ENCODE measurements at regions not wholly inside any gene's neighbourhood (a gene's known extent, or its start where the extent isn't known, plus 50 kb on each side); places are given as distances from the start of the nearest gene placed in this dataset.
A peak's percentile ranks its signal among the peaks of the same experiment; 100 is the strongest.
"Not testable (repeated sequence)": the region's sequence is repeated elsewhere in the genome, so short reads cannot be mapped to it uniquely, and the experiment has no call there.

DNA sequence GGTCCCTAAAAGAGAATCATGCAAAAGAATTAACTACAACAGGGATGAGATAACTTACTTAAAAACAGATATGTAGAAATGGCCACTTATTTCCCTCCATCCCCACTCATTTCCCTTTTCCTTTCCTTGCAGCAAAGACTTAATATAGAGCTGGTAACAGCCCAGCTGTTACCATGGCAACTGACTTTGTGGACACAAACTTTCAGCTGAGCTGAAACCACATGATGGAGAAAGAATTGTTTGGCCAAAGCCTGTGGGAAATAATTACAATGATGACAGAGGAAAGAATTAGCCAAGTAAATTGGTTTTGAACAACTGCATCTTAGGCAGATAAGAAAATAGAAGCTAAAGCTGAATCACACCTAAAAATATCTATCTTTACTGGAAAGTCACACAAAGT, 364.9 kb downstream of the GALC start:
- no peak for DNase-seq

DNA sequence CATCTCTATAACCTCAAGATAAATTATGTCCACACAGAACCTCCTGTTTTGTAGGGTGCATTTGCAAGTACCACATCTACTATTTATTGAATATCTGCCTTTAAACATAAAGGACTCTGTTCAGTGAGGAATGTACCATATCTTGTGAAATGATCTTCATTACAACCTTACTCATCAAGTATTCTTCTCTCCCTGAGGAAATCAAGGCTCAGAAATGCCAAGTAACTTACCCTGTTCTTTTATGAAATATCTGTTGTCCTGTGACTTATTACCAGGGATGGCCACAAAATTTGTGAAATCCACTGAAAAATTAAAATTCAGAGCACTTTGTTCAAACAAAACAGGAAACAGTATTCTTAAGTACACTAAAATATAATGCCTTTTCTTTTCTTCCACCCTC, 366.7 kb downstream of the GALC start:
- no peak for DNase-seq

DNA sequence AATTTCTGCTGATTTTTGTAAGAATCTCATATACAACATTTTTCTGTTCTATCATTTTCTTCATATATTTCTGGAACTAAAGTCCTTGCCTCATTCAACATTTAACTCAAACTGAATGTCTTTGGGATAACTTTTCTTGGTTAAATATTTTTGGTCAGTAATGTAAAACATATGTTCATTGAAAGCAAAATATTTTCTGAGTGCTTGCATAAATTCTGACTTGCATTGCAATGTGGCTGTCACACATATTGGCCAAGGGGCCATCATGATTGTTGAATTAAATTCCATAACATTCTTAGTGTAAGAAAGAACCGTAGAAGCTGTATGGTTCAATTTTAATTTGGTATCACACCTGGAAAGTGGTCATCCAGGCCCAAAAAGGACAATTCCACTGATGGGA, 369.4 kb downstream of the GALC start:
- DNase-seq = no peak

DNA sequence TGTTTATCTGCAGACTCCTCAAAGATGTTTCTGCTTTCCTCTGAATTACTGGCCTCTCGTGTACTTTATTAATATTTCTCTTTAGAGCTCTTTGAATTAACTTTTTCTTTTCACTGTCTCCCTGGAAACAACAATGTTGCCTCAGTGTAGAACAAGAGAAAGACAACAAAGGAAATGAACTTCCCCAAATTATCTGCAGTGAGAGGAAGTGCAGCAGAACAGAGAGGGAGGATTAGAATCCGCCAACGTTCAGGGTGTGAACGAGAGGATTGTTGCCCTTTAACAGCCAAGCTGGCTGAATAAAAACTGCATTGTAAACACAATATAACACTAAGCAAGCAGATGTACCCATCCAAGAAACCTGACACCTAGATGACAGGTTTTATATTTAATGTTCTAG, 375.9 kb downstream of the GALC start:
- no peak for DNase-seq

DNA sequence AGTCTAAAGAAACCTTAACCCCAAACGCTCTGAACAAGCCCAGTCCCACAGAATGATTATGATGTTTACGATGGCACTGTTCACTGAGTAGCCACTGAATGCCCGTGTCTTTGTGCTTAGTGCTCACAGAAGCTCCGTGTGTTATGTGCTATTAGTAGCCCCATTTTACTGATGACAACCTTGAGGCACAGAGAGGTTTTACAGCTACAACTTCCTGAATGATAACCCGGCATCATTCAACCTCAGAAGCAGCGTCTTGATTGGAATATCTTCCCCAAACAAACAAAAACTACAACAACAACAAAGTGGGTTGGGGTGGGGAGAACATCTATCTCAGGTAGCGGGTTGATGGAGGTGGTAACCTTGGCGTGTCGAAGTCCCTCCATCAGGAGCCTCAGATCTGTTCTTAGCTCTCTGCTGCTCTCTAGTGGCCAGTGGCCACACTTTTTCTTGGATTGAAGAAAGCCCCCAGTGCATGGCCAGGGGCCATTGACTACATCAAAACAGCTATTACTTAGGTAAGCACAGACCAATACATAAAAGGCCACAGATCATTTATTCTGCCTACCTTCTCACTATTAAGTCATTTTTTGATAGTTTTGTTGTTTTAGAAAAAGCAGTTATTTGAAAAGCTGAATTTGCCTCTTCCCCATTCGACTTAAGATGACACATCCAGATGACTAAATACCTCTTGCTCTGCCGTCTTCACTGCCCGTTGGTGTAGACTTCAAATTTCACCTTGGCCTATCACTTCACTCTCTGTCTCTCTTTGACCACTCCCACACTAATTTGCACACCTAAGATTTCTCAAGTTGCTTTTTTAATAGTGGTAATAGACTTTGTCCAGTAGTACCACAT, 376.9 kb downstream of the GALC start:
- peak; percentile 6 for DNase-seq

DNA sequence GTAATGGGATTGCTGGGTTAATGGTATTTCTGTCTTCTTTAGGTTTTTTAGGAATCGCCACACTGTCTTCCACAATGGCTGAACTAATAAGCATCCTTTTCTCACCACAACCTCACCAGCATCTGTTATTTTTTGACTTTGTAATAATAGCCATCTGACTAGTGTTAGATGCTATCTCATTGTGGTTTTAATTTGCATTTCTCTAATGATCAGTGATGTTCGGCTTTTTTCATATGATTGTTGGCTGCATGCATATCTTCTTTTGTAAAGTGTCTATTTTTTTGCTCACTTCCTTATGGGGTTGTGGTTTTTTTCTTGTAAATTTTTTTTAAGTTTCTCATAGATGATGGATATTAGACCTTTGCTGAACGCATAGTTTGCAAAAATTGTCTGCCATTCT, 377.9 kb downstream of the GALC start:
- no peak for DNase-seq

DNA sequence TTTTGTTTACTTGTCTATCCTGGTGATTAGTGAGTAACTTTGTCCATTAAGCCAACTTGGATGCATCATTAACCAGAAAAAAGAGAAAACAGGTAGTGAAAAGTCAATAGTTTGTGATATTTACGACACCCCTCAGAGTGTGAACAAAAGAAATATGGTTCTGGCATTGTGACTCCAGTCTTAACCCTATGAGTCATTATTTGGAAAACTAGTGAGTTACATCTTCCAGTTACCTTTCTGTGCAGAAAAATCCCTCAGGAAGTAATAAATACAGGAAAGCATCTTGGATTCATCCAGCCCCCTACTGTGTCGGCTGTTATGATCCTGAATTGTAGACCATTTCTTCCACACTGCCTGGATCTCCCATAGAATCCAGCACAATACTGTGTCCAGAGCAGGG, 379.1 kb downstream of the GALC start:
- no peak for DNase-seq

DNA sequence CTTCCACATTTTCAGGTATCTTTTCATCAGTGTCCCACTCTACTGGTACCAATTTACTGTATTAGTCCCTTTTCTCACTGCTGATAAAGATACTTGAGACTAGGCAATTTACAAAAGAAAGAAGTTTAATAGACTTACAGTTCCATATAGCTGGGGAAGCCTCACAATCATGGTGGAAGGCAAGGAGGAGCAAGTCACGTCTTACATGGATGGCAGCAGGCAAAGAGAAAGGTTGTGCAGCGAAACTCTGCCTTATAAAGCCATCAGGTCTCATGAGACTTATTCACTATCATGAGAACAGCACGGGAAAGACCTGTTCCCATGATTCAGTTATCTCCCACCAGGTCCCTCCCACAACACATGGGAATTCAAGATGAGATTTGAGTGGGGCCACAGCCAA, 385.9 kb downstream of the GALC start:
- not testable (repeated sequence) for DNase-seq

DNA sequence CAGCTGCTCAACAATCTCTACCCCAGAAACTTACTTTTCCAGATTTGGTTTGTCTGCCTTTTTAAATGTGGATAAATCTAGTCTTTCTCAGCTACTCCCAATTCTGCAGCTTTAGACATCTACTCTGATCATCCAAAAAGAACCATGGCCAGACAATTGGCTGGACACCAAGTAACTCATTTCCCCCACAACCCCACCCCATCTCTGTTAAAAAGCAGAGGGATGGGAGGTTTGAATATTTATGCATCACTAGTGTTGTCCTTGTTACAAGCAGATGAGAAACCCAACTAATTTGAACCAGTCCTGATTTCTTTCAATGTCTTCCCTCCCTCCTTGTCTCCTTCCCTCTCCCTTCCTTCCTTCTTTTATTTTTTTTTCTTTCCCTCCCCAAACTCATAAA, 391.9 kb downstream of the GALC start:
- DNase-seq = no peak

DNA sequence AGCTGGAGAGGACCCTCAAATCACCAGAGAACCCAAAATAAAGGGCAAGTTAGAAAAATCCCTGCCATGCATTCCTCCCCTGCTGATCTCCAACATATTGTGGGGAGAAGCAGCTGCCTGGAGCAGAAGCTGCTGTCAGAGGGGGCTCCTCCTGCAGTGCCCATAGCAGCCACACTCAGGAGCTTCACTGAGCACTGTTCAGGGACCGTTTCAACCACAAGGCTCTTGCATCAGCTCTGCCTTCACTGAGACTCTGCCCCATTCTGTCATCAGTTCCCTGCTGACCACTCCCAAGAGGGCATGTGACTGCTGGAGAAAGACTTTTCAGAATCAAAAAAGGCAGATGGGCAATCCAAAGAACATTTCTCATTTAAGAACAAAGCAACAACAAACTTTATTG, 392.7 kb downstream of the GALC start:
- no peak for DNase-seq

DNA sequence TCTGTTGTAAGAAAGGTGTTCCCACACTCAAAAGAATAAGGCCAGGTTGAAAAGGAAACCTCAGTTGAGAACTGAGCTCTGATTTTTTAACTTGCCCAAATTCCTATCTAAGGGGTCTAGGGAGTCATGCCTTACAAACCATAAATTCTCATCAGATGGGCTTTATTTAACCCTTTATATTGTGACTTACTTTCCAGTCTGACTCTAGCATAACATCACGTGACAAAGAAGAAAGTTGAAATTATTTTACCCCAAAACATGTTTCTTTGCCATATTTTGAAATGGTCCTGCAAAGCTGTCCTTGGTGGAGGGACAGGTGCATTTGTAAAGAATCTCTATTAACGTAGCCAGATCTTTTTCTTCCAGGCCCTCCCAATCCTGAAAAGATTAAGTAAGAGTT, 411.7 kb downstream of the GALC start:
- no peak for DNase-seq

DNA sequence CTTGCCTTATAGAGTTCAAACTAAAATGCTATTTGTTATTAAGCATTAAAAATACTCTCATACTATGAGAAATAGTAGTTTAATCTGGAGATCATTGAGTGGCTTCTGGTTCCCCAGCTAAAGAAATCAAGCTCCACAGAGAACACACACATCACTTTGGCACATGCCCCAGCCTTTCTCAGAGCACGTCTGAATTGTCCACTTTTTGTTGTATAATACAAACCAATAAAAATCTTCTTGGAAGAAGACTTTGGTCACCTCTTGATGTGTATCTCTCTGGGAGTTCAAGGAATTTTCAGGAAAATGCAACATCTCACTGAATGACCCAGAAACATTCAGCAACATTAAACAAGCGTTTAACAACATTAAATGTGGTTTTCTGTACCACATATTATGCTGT, 413.9 kb downstream of the GALC start:
- no peak for DNase-seq

DNA sequence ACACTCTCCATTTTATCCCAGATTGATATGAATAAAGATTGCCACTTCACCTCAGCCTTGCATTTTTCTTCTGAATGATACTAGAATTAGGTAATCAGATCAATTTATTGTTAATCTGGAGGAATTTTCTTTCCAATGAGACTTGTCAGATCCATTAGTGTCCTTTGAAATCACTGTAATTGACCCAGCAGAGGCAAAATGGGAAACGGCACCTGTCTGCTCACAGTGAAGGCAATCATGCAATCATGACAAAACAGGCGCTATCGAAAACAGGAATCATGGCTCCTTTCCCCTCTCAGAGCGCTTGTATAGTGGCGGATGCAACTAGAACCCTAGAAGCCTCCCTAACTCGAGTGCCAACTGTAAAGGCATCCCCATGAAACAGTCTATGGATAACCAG, 417.6 kb downstream of the GALC start:
- DNase-seq = no peak

DNA sequence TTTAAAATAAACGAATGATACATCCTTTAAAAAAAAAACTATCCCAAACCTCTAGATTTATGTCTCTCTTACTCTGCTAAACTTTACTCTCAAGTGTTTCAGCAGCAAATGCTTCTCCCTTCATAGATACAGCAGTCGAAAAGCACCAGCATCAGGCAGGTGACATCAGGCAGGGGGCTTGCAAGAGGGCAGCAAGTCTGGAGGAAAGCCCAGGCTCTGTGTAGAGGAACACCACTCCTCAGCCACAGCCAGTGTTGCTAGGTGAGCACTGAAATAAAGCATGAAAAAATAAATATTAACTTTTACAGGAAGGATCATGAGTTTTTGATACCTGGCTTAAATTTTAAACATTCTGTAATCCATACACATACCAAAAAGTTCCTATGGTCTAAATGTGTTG, 419.4 kb downstream of the GALC start:
- no peak for DNase-seq

DNA sequence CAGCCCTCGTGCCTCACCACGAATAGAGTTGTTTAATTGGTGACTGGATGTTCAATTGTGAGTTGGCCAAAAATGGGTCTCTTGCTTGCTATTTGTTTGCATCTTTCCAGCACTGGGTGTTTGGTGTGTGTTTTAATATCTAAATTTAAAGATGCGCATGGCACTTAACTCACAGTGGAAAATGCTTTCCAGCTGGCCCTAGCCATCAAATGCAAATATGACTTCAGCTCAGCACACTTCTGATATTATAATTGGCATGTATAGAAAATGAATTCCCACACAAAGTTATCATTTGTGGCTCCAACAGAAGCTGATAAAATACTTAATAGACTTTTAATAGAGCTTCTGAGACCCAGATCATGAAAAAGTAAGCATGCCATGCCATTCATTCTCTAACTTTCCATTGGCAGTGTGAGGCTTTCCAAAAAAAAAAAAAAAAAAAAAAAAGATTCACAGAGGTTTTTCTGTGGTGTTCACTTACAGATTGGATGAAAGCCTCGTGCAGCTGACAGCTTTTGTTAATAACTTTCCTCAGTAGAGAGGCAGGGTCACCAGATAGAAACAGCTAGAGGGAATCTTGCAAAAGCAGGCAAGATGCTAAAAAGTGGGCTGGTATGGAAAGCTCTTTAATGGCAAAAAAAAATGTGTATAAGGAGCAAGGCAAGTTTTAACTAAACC, 425.2 kb downstream of the GALC start:
- no peak for DNase-seq

DNA sequence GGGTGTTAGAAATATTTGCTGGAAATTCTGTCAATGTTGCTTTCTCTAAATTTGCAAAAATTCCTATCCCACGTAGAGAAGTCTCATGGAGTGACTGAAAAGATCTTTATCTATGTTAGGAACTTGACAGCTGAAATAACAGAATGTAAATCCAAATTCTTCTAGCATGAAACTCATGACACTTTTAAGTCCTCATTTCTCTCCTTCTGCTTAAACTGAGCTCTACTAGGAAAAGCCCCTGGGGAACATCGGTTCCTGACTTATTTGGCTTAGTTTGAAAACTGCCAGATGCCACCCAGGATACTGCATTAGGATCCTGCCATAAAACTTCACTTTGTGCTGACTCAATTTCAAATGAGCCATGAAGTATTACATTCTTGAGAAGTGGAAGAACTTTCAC, 426.0 kb downstream of the GALC start:
- no peak for DNase-seq

DNA sequence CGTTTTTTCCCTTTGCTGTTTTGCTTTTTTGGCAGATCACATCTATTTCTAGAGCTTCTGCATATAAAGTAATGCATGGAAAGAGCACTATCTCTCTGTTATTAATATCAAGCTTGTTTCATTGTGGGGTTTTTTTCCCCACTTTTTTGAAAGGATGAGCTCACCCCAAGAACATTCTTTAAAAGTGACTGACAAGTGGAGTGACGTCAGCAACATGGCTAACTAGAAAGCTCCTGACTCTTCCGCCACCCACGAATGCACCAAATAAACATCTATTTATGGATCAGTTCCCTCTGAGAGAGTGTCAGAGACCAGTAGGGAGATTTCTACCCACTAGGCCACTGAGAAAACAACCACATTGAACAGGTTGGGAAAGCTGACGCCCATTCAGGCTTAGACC, 445.4 kb downstream of the GALC start:
- DNase-seq = no peak

DNA sequence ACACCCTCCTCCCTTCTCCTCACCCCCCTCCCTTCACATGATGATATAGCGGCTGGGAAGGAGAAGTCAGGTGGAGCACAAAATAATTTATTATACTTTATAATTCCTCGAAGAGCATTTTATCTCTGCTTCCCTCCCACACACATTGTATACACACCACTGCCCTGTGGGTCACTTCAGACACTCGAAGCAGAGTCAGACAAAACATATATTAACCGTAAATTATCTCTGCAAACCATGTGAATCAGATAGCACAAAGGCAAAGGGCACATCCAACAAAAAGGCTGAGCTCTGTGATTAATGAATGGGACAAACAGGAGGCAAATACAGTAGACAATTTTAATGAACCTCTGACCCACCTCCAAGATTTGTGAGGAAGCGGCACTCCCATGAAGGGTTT, 450.7 kb downstream of the GALC start:
- DNase-seq = no peak

DNA sequence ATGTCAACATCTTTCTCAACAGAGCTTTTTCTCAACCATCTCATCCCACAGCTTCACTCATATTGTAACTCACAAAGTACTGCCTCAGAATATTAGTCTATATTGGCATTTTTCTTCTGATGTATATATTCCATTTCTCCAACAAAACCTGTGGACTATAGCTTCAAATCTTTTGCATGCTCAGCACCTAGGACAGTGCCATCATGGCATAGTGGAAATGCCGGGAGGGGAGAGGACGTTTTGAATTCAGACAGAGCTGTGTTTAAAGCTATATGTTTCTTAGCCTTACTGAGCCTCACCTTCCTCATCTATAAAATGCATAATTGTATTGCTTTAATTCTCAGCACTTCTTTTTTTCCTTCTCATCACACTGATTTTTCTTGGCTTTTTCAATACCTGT, 452.6 kb downstream of the GALC start:
- DNase-seq = no peak

DNA sequence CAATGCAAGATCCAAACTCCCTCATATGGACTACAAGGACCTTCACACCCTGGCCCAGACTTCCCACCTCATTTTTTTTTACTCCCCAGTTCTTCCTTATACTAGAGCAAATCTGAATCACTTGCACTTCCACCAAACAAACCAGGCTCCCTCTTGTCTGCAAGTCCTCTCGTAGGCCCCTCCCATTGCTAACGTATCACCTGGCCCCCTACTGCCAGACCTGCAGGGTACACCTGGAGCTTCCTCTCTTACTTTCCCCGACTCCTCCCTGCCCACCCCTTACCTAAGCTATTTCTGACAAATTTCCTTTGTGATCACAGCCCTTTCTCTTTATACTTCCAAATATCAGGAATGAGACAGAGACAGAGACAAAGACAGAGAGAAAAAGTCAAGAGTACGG, 463.9 kb downstream of the GALC start:
- DNase-seq = no peak

DNA sequence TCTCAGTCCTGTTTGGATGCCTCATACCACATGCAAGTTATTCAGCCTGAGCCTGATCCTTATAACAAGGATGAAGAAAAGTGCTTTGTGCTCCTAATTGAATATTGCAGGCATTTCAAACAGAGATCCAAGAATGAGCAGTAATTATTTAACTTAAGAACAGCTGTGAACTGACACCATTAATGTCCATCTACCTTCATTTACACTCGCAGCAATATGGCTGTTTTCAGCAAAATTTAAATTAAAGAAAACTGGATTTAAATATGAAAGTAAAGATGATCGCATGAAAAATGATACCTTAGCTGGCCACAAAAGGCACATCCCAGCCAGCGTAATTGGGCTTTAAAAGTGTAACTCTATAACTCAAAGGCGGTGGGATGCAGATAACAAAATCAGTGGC, 466.3 kb downstream of the GALC start:
- no peak for DNase-seq

DNA sequence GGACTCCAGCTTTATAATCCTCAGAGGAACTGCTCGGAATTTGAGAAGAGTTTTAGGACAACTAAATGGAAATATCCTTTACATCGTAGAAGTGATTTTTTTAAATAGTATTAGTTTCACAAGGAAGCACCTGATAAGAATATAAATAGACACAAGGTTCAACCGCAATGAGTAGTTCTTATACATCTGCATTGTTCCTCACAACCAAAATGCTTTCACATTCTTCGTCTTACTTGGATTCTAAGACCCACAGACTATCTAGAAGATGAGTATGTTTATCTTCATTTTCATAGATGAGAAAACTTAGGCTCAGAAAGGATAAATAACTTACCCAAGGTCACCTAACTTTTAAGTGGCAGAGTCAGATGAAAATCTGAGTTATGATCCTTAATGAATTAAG, 469.0 kb downstream of the GALC start:
- DNase-seq = no peak

DNA sequence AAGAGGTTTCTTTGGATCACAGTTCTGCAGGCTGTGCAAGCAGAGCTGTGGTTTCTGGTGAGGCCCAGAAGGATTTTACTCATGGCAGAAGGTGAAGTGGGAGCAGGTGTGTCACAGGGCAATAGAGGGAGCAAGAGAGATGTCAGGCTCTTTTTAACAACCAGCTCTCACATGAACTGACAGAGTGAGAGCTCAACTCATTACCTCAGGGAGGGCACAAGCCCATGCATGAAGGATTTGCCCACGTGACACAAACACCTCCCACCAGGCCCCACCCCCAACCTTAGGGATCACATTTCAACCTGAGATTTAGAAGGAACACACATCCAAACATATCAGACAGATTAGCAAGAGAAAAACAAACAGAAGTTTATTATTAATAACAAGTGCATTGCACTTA, 470.4 kb downstream of the GALC start:
- no peak for DNase-seq

DNA sequence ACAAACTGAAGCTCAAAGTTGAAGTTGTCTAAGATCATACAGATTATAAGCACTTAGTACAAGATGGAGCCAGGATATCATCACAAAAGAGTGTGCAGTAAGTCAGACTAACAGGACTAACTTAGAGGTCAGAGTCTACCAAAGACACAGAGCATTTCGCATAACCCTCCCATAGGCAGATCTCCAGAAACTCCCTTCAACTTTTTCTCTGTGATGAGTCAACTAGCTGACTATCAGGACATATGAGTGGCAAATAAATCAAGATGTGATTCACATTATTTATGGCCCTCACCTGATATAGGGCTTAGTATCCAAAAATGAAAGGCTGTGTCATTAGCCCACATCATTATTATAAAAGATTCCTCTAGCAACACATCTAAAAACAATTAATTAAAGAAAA, 484.6 kb downstream of the GALC start:
- DNase-seq = no peak

DNA sequence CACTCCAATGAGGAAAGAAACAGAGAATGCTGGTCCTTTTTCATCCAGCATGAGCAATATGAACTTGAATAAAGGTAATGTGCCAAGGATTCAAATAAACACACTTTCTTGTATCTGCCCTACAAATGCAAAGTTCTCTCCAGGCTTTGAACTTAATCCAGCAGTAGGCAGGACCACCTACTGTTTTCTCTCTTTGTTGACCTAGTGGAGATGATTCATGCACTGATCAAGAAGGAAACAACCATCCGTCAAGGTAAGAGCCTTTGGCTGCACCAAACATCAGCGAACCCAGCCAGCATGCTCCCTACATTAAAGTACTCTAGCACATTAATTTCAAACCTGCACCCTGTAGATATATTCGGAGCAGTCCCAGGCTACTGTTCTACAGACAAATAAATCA, 489.3 kb downstream of the GALC start:
- no peak for DNase-seq

Data from NK-92 treated with Interleukin-12 subunit alpha and Interleukin-12 subunit beta, amount 100 ng/mL, for 24 hours (cell line).